Lower lobe of right lung (tissue), 2 donors: ENCODE measurements at regions not wholly inside any gene's neighbourhood (a gene's known extent, or its start where the extent isn't known, plus 50 kb on each side); places are given as distances from the start of the nearest gene placed in this dataset.

Experiments used
- ATAC-seq, 2 donors: fragments of 200-7000 bp; cut with Tn5 transposase; one replicate each; pipeline ENCODE4 v1.9.1; 2020 to 2022; ENCODE audit warnings: mild to moderate bottlenecking in 2 of 2, moderate library complexity in 2 of 2
- DNase-seq: peaks from one replicate; pipeline ENCODE4 v3.0.0-alpha.2; 2020
- H3K27ac ChIP-seq: fragments of 200-600 bp; one replicate; pipeline ENCODE4 v1.8.0; 2022
- H3K27me3 ChIP-seq: fragments of 200-600 bp; one replicate; pipeline ENCODE4 v1.8.0; 2022; ENCODE audit warnings: low read depth
- H3K36me3 ChIP-seq: fragments of 200-600 bp; one replicate; pipeline ENCODE4 v1.8.0; 2022; ENCODE audit warnings: mild to moderate bottlenecking
- H3K4me1 ChIP-seq: fragments of 200-600 bp; one replicate; pipeline ENCODE4 v1.8.0; 2022
- H3K4me3 ChIP-seq: fragments of 200-600 bp; one replicate; pipeline ENCODE4 v1.8.0; 2022; ENCODE audit warnings: mild to moderate bottlenecking
- H3K9me3 ChIP-seq: fragments of 200-600 bp; one replicate; pipeline ENCODE4 v1.8.0; 2022
- intact Hi-C: fragments of 100-400 bp; cut with DNase I; formaldehyde crosslinking; loops from one replicate; pipeline ENCODE4 v1.11.0; 2022
- TF ChIP-seq, protein P1 (sequence below): fragments of 200-600 bp; IDR thresholded peaks from one replicate; pipeline ENCODE4 v1.8.0; 2022; ENCODE audit warnings: antibody characterized with exemption, mild to moderate bottlenecking
- donor health status: DM: no; HTN: yes; CAD: no; lungs with severe emphysema.

DNA sequence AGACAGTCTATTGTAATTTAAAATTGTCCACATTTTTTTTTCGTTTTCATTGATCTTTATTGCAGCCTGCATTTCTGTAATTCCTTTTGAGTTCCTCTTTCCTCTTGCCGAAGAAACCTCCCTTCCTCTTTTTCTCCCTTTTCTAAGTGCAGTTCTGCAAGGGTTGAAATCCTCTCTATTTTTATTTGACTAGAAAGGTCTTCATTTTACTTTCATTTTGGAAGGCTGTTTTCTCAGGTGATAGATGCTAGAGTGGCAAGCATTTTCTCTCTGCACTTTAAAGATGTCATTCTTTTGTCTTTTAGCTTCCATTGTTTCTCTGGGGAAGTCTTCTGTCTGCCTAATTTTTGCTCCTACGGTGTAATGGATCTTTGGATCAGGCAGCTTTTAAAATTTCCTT is 248.5 kb downstream of the SMARCA2 start:
- no peak for ATAC-seq
- Histone ChIP-seq H3K27ac (no peak overlapping the region), H3K27me3 (no peaks in the 10 kb centered on the region), H3K4me1 (peaks cover 9% of the 10 kb centered on the region), H3K4me3 (no peak overlapping the region), H3K36me3 (no peaks in the 10 kb centered on the region), H3K9me3 (no peaks in the 10 kb centered on the region)
- TF ChIP-seq, protein P1, sequence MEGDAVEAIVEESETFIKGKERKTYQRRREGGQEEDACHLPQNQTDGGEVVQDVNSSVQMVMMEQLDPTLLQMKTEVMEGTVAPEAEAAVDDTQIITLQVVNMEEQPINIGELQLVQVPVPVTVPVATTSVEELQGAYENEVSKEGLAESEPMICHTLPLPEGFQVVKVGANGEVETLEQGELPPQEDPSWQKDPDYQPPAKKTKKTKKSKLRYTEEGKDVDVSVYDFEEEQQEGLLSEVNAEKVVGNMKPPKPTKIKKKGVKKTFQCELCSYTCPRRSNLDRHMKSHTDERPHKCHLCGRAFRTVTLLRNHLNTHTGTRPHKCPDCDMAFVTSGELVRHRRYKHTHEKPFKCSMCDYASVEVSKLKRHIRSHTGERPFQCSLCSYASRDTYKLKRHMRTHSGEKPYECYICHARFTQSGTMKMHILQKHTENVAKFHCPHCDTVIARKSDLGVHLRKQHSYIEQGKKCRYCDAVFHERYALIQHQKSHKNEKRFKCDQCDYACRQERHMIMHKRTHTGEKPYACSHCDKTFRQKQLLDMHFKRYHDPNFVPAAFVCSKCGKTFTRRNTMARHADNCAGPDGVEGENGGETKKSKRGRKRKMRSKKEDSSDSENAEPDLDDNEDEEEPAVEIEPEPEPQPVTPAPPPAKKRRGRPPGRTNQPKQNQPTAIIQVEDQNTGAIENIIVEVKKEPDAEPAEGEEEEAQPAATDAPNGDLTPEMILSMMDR = no peak
- intact Hi-C loops = no loop called here
- no peak for DNase-seq

DNA sequence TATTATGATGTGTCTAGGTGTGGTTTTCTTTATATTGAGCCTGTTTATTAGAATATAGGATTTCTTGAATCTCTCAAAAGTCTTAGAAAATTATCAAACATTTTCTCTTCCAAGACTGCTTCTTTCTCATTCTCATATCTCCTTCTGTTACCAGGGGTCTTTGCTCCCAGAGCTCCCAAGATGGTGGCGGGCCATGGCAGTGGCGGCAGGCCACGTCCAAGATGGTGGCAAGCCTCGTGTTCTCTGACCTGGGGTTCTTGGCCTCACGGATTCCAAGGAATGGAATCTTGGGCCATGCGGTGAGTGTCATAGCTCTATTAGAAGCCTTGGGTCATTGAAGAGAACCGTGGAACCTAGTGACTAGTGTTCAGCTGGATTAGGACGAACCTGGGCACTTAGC is 248.9 kb downstream of the SMARCA2 start:
- Histone ChIP-seq H3K27ac (no peak overlapping the region), H3K4me1 (peaks cover 9% of the 10 kb centered on the region), H3K4me3 (no peak overlapping the region), H3K36me3 (no peaks in the 10 kb centered on the region), H3K27me3 (no peaks in the 10 kb centered on the region), H3K9me3 (no peaks in the 10 kb centered on the region)
- DNase-seq (no peak), ATAC-seq (no peak)
- intact Hi-C loops = no loop called here
- TF ChIP-seq, protein P1 = no peak

DNA sequence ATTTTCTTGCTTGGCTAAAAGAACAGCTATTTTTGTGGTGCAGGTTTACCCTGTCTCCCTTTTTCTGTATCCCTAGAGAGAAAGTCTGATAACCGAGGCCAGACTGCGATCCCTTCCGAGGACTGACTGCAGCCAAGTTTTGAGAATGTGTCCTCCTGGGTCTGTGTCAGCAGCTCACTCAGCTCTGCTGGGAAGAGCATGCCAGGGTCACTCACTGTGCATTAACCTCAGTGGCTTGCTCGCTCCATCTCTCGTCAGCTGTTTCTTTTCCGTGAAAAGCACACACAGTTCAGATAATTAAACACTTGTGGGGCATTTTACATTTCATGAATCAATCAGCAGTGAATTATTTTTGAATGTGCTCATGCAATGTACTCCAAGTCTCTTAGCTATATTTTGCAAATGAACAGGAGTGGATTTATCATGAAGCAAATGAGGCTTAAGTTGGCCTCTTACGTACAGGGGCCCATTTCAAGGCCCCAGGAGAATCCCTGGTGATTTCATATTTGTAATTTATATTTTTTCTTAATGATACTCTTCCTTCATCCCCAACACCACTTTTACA is 252.1 kb downstream of the SMARCA2 start:
- intact Hi-C loops = no loop called here
- no peak for DNase-seq
- TF ChIP-seq, protein P1 = no peak
- no peaks in the 10 kb centered on the region for H3K9me3 ChIP-seq
- no peaks in the 10 kb centered on the region for H3K4me1 ChIP-seq
- H3K4me3 ChIP-seq = no peak overlapping the region
- H3K36me3 ChIP-seq = no peaks in the 10 kb centered on the region
- peak; percentile 60 to 65 for ATAC-seq
- H3K27ac ChIP-seq = no peak overlapping the region
- no peaks in the 10 kb centered on the region for H3K27me3 ChIP-seq

DNA sequence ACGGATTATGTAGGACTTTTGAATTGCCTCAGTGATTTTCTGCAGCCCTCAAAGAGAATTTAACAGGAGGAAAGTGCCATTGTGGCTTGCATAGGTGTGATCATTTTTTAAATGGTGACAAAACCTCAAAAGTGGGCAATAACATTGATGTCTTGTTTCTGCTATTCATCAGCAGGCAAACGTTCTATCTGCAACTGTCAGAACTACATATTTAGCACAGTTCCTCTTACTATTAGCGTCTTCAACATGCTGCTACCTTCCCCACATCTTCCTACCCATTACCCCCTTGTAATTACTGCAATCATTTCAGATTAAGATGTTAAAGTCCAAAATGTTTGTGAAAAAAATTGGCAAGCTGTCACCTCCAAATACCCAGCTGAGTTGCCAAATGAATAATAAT is 254.6 kb downstream of the SMARCA2 start:
- Histone ChIP-seq H3K4me1 (no peaks in the 10 kb centered on the region), H3K27ac (no peak overlapping the region), H3K4me3 (no peak overlapping the region), H3K9me3 (no peaks in the 10 kb centered on the region), H3K36me3 (no peaks in the 10 kb centered on the region), H3K27me3 (no peaks in the 10 kb centered on the region)
- TF ChIP-seq, protein P1 = no peak
- intact Hi-C loops = no loop called here
- DNase-seq (no peak), ATAC-seq (no peak)

DNA sequence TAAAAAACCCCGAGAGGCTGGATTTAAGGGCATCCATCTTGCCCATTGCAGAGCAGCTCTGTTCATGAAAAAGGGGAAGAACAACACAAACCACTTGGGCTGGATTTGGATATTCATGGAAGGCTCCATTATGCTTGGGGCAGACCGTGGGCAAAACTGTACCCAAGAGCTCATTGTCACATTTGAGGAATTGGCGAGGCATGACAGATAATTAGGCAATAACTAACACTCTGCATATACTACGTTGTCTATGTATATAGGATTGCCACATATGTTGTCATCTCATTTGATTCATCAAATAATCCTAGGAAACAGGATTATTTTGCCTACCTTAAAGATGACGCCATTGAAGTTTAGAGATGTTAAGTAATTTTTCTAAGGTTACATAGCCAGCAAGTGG is 255.4 kb downstream of the SMARCA2 start:
- ATAC-seq = no peak
- intact Hi-C loops = no loop called here
- Histone ChIP-seq H3K4me1 (no peaks in the 10 kb centered on the region), H3K9me3 (no peaks in the 10 kb centered on the region), H3K4me3 (no peak overlapping the region), H3K27me3 (no peaks in the 10 kb centered on the region), H3K36me3 (no peaks in the 10 kb centered on the region), H3K27ac (no peak overlapping the region)
- no peak for DNase-seq
- TF ChIP-seq, protein P1 = no peak

DNA sequence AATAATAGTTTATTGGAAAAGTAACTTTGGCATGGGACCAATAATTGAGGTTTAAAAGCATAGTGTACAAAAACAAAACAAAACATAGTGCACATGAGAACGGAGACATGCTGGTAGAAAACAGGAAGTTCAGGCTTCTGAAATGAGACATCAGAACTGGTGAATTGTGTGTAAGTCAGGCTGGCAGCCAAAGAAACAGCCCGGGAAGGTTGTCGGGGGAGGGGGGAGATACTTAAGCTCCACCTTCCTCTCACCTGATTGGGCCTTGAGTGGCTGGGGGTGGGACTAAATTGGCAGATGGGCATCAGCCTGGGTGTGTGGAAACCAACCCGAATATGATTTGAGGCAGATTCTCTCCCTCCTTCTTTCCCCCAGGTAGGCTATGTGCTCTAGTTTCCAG is 256.3 kb downstream of the SMARCA2 start:
- no peaks in the 10 kb centered on the region for H3K27me3 ChIP-seq
- no peaks in the 10 kb centered on the region for H3K9me3 ChIP-seq
- intact Hi-C loops = no loop called here
- no peak overlapping the region for H3K4me3 ChIP-seq
- no peaks in the 10 kb centered on the region for H3K4me1 ChIP-seq
- ATAC-seq = peak; percentile 35 to 42
- no peak for DNase-seq
- H3K27ac ChIP-seq = no peak overlapping the region
- TF ChIP-seq, protein P1 = no peak
- no peaks in the 10 kb centered on the region for H3K36me3 ChIP-seq
